Lung (tissue), 11 donors: ENCODE measurements at regions not wholly inside any gene's neighbourhood (a gene's known extent, or its start where the extent isn't known, plus 50 kb on each side); places are given as distances from the start of the nearest gene placed in this dataset.

Source experiments
- ATAC-seq: fragments of 200-7000 bp; cut with Tn5 transposase; one replicate; pipeline ENCODE4 v1.9.1; 2020; ENCODE audit warnings: moderate number of reproducible peaks; ENCODE audit not compliant: insufficient read depth, low FRiP score
- DNase-seq, 3 donors: peaks; one replicate each; pipeline ENCODE4 v3.0.0-alpha.2; 2013 to 2017
- H3K27ac ChIP-seq, 2 donors: one replicate each; pipeline ENCODE4 v1.5.1; 2013; ENCODE audit warnings: mild to moderate bottlenecking in 2 of 2, moderate library complexity in 2 of 2, control low read depth in 1 of 2, inconsistent platforms in 1 of 2, low read depth in 1 of 2, low read length in 1 of 2
- H3K27me3 ChIP-seq, 3 donors: one replicate each; pipeline ENCODE4 v1.5.1; 2013; ENCODE audit warnings: low read length in 2 of 3; ENCODE audit not compliant: control insufficient read depth in 3 of 3, insufficient read depth in 3 of 3
- H3K36me3 ChIP-seq, 4 donors: one replicate each; pipeline ENCODE4 v1.5.1; 2013; ENCODE audit warnings: low read length in 4 of 4, mild to moderate bottlenecking in 1 of 4, moderate library complexity in 1 of 4; ENCODE audit not compliant: control insufficient read depth in 4 of 4, insufficient read depth in 4 of 4
- H3K4me1 ChIP-seq, 5 donors: one replicate each; pipeline ENCODE4 v1.5.1; 2013; ENCODE audit warnings: low read length in 5 of 5, mild to moderate bottlenecking in 2 of 5, moderate library complexity in 1 of 5; ENCODE audit not compliant: control insufficient read depth in 5 of 5, insufficient read depth in 5 of 5
- H3K4me3 ChIP-seq: one replicate; pipeline ENCODE4 v1.5.1; 2013; ENCODE audit warnings: mild to moderate bottlenecking, control low read depth, moderate library complexity
- H3K9ac ChIP-seq, 2 donors: one replicate each; pipeline ENCODE4 v1.5.1; 2013; ENCODE audit warnings: low read length in 2 of 2, control low read depth in 1 of 2; ENCODE audit not compliant: insufficient read depth in 1 of 2
- H3K9me3 ChIP-seq, 4 donors: one replicate each; pipeline ENCODE4 v1.5.1; 2013; ENCODE audit warnings: low read length in 3 of 4, mild to moderate bottlenecking in 1 of 4, moderate library complexity in 1 of 4; ENCODE audit not compliant: control insufficient read depth in 4 of 4, insufficient read depth in 3 of 4
- WGBS, 2 donors: extraction: QIAGEN DNeasy Blood & Tissue Kit; methylation state at CpG; one replicate each; pipeline ENCODE4 v1.1.7; 2013; 5-methylcytosine and 5-hydroxymethylcytosine counted together
- TF ChIP-seq, protein P1 (sequence below): IDR thresholded peaks from 2 replicates; pipeline ENCODE4 v1.5.1; 2012; ENCODE audit warnings: mild to moderate bottlenecking; ENCODE audit errors: control extremely low read depth, extremely low read depth
- donor health status: control.
- donor health status: control.
- donor health status: Bipolar disorder and iron deficiency.
- donor health status: healthy.
- donor health status: DM: yes; HTN: yes; CAD: no.

DNA sequence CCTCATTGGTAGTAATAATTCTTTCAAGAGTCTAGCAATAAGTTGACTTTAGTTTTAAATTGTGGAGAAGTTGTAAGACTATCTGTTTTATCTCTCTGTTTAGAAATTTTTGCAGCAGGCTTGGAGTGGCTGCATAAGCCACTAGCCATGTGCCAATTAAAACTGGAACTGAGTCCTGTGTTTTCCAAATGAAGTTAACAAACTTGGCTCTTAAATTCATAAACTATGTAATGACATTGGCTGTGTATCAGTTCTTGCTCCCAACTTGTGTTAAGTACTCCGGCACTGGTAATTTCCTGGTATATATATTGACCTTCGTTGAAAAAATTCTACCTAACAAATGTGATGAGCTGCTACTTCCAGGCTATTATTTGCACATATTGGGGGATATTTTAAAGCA is 420.4 kb downstream of the GBA3 start:
- H3K9me3 ChIP-seq = no peaks in the 10 kb centered on the region
- H3K9ac ChIP-seq = no peak overlapping the region
- no peak overlapping the region for H3K4me3 ChIP-seq
- DNase-seq (peak; percentile 18 to 92 (median 82)), ATAC-seq (no peak)
- TF ChIP-seq, protein P1, sequence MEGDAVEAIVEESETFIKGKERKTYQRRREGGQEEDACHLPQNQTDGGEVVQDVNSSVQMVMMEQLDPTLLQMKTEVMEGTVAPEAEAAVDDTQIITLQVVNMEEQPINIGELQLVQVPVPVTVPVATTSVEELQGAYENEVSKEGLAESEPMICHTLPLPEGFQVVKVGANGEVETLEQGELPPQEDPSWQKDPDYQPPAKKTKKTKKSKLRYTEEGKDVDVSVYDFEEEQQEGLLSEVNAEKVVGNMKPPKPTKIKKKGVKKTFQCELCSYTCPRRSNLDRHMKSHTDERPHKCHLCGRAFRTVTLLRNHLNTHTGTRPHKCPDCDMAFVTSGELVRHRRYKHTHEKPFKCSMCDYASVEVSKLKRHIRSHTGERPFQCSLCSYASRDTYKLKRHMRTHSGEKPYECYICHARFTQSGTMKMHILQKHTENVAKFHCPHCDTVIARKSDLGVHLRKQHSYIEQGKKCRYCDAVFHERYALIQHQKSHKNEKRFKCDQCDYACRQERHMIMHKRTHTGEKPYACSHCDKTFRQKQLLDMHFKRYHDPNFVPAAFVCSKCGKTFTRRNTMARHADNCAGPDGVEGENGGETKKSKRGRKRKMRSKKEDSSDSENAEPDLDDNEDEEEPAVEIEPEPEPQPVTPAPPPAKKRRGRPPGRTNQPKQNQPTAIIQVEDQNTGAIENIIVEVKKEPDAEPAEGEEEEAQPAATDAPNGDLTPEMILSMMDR = no peak
- no peak overlapping the region for H3K27ac ChIP-seq
- peaks cover 0 to 18% (median 0%) of the 10 kb centered on the region in 5 donors for H3K4me1 ChIP-seq
- H3K36me3 ChIP-seq = no peaks in the 10 kb centered on the region
- WGBS, 2 donors = 70 to 83% methylated on average over 2 of the region's 2 CpGs
- no peaks in the 10 kb centered on the region for H3K27me3 ChIP-seq

DNA sequence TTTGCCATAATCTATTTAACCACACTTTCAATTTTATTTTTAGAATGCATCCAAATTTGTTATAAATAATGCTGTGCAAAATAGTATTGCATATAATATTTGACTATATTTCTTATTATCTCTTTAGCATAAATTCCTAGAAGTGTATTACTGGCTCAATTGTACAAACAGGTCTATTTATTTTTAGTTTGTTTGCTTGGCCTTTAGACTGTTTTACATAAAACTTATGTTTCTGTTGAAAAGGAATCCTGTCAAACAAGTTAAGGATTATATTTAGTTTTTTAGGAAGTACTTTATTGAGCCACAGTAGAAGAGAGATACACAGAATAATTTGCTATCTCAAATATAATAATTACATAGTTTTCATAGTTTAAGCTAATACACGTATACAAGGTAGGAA is 413.8 kb downstream of the GBA3 start:
- TF ChIP-seq, protein P1 = no peak
- no peak overlapping the region for H3K9ac ChIP-seq
- H3K27me3 ChIP-seq = no peaks in the 10 kb centered on the region
- no peak overlapping the region for H3K4me3 ChIP-seq
- no peak overlapping the region for H3K27ac ChIP-seq
- DNase-seq (no peak), ATAC-seq (no peak)
- no peaks in the 10 kb centered on the region for H3K4me1 ChIP-seq
- 48 to 52% methylated on average over 1 of the region's 1 CpG for WGBS, 2 donors
- H3K36me3 ChIP-seq = no peaks in the 10 kb centered on the region
- no peaks in the 10 kb centered on the region for H3K9me3 ChIP-seq

DNA sequence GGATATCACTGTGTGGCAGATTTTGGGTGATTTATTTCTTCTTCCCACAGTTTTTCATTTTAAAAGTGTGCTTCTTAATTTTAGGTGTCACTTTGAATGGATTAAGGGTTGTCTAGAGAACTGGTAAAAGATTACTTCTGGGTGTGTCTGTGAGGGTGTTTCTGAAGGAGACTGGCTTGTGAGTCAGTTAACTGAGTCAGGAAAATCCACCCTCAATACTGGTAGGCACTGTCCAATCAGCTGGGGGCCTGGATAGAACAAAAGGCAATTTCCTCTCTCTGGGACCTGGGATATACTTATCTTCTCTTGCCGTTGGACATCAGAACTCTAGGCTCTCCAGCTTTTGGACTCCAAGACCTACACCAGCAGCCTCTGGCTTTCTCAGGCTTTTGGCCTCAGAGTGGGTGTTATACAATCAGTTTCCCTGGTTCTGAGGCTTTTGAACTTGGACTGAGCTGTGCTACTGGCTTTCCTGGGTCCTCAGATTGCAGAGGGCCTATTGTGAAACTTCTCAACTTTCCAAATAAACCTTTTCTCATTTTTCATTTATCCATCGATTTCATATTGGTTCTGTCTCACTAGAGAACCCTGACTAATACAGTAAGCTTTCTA is 413.1 kb downstream of the GBA3 start:
- TF ChIP-seq, protein P1 = no peak
- Histone ChIP-seq H3K9ac (no peak overlapping the region), H3K9me3 (no peaks in the 10 kb centered on the region)

DNA sequence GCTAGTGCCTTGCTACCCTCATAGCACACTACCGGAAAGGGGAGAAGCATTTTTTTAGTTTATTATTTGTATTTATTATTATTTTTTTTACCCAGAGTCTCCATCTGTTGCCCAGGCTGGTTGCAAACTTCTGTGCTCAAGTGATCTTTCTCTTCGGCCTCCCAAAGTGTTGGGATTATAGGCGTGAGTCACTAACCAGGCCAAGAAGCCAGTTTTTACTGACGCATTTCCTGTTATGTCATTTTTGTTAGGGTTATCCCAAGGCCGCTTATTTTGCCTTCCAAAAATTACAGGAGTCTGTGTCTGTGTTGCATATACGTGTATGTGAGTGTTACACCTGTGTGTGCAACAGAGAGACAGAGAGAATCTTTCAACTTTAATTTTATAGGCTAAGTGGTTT is 404.5 kb downstream of the GBA3 start:
- DNase-seq (no peak), ATAC-seq (no peak)
- Histone ChIP-seq H3K9me3 (peaks cover 0 to 5% (median 0%) of the 10 kb centered on the region in 4 donors), H3K27ac (no peak overlapping the region), H3K4me3 (no peak overlapping the region), H3K27me3 (no peaks in the 10 kb centered on the region), H3K9ac (no peak overlapping the region), H3K36me3 (no peaks in the 10 kb centered on the region), H3K4me1 (no peaks in the 10 kb centered on the region)
- TF ChIP-seq, protein P1 = no peak
- WGBS, 2 donors = 81 to 91% methylated on average over 6 of the region's 6 CpGs

More for the DNA sequence above, 413.1 kb downstream of the GBA3 start:
- no peaks in the 10 kb centered on the region for H3K4me1 ChIP-seq
- H3K4me3 ChIP-seq = no peak overlapping the region
- 81 to 94% methylated on average over 2 of the region's 2 CpGs for WGBS, 2 donors
- no peak overlapping the region for H3K27ac ChIP-seq
- DNase-seq = no peak
- no peaks in the 10 kb centered on the region for H3K27me3 ChIP-seq
- no peaks in the 10 kb centered on the region for H3K36me3 ChIP-seq
- no peak for ATAC-seq
